ENCODE measurements at regions not wholly inside any gene's neighbourhood (a gene's known extent, or its start where the extent isn't known, plus 50 kb on each side); places are given as distances from the start of the nearest gene placed in this dataset.

- TF ChIP-seq POLR2A (IDR thresholded peaks at IDR 0.05), result no peak
- TF ChIP-seq CTCF (IDR thresholded peaks at IDR 0.05 in 8 of 11, conservative IDR thresholded peaks at IDR 0.05 in 3 of 11), result no peak
- TF ChIP-seq POLR2AphosphoS5 (IDR thresholded peaks at IDR 0.05), result peak in 2 of 3 donors; percentile 21 to 78
Measured at GRCh38 chr10:133013463-133013862, 71.1 kb upstream of the CFAP46 start.

Measured in spleen (tissue), 7 donors.